ENCODE measurements at regions not wholly inside any gene's neighbourhood (a gene's known extent, or its start where the extent isn't known, plus 50 kb on each side); places are given as distances from the start of the nearest gene placed in this dataset.
"Not testable (repeated sequence)": the region's sequence is repeated elsewhere in the genome, so short reads cannot be mapped to it uniquely, and the experiment has no call there.

DNA sequence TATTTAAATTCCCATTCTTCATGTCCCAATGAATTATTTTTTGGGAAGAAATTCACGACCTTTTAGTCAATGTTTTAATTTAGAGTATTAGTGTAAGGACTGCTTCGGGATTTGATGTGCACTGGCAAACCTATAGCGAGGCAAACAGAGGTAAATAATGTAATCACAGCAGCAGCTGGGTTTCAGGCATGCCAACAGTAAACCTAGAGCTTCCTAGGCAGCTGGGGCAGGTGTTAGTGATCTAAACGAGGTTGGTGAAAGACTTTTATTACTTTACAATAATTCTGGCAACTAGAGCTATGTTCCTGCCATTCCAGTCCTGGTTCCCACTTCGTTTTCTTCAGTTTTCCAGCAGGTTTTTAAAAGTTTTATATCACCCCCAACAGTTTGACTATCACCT is 1036.4 kb upstream of the FOXG1 start:
- no peaks in the 10 kb centered on the region for H3K9me3 ChIP-seq
- H3K36me3 ChIP-seq: no peaks in the 10 kb centered on the region
- no peaks in the 10 kb centered on the region for H3K27me3 ChIP-seq
- intact Hi-C loops (cut with DNase I): no loop called here
- TF ChIP-seq, protein P1, sequence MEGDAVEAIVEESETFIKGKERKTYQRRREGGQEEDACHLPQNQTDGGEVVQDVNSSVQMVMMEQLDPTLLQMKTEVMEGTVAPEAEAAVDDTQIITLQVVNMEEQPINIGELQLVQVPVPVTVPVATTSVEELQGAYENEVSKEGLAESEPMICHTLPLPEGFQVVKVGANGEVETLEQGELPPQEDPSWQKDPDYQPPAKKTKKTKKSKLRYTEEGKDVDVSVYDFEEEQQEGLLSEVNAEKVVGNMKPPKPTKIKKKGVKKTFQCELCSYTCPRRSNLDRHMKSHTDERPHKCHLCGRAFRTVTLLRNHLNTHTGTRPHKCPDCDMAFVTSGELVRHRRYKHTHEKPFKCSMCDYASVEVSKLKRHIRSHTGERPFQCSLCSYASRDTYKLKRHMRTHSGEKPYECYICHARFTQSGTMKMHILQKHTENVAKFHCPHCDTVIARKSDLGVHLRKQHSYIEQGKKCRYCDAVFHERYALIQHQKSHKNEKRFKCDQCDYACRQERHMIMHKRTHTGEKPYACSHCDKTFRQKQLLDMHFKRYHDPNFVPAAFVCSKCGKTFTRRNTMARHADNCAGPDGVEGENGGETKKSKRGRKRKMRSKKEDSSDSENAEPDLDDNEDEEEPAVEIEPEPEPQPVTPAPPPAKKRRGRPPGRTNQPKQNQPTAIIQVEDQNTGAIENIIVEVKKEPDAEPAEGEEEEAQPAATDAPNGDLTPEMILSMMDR (IDR thresholded peaks at IDR 0.05): no peak
- ATAC-seq: no peak
- no peaks in the 10 kb centered on the region for H3K4me1 ChIP-seq
- H3K27ac ChIP-seq: no peak overlapping the region
- no peak for DNase-seq
- H3K4me3 ChIP-seq: no peak overlapping the region

DNA sequence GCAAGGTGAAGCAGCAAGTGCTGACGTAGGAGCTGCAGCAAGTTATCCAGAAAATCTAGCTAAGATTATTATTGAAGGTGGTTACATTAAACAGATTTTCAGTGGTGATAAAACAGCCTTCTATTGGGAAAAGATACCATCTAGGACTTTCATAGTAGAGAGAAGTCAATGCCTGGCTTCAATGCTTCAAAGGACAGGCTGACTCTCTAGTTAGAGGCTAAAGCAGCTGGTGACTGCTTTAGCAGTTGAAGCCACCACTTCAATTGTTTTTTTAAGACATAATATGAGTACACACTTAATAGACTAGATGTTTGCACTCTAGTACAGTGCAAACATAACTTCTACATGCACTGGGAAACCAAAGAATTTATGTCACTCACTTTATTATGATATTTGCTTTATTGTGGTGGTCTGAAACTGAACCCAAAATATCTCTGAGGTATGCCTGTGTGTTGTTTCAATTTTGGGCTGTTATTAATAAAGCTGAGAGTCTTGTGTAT is 1026.9 kb upstream of the FOXG1 start:
- Histone ChIP-seq H3K36me3 (no peaks in the 10 kb centered on the region), H3K27ac (no peak overlapping the region), H3K4me3 (no peak overlapping the region), H3K9me3 (no peaks in the 10 kb centered on the region), H3K27me3 (no peaks in the 10 kb centered on the region), H3K4me1 (no peaks in the 10 kb centered on the region)
- TF ChIP-seq, protein P1 (IDR thresholded peaks at IDR 0.05): no peak
- intact Hi-C loops (cut with DNase I): no loop called here
- DNase-seq: no peak
- peak; percentile 65 for ATAC-seq

DNA sequence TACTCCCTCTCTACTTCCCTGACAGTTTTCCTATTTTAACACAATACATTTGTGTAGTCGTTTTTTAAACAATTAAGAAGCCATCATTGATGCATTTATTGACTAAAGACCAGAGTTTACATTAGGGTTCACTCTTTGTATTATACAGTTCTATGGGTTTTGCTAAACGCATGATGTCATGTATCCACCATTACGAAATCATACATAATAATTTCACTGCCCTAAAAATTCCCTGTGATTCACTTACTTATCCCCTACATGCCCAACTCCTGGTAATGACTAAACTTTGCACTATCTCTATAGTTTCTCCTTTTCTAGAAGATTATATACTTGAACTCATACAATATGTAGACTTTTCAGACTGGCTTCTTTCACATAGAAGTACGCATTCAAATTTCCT is 1016.5 kb upstream of the FOXG1 start:
- H3K27me3 ChIP-seq: no peaks in the 10 kb centered on the region
- H3K9me3 ChIP-seq: no peaks in the 10 kb centered on the region
- no peak overlapping the region for H3K4me3 ChIP-seq
- no peak for DNase-seq
- intact Hi-C loops (cut with DNase I): no loop called here
- no peak overlapping the region for H3K27ac ChIP-seq
- no peaks in the 10 kb centered on the region for H3K4me1 ChIP-seq
- no peak for ATAC-seq
- no peaks in the 10 kb centered on the region for H3K36me3 ChIP-seq
- TF ChIP-seq, protein P1 (IDR thresholded peaks at IDR 0.05): no peak

DNA sequence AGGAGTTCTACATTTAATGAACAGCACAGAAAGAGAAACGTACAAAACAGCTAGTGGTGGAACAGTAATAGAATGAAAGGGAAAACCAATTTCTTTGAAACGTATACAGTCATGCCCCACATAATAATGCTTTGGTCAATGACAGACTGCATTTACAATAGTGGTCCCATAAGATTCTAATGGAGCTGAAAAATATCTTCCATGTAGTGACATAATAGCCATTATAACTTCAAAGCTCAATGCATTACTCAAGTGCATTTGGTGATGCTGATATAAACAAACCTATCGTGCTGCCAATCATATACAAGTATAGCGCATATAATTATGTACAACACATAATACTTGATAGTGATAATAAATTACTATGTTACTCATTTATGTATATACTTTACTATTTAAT is 1008.9 kb upstream of the FOXG1 start:
- DNase-seq; H3K4me1 ChIP-seq; H3K36me3 ChIP-seq; H3K27me3 ChIP-seq; intact Hi-C loops (cut with DNase I); ATAC-seq; H3K27ac ChIP-seq; H3K9me3 ChIP-seq; H3K4me3 ChIP-seq: not testable (repeated sequence)

DNA sequence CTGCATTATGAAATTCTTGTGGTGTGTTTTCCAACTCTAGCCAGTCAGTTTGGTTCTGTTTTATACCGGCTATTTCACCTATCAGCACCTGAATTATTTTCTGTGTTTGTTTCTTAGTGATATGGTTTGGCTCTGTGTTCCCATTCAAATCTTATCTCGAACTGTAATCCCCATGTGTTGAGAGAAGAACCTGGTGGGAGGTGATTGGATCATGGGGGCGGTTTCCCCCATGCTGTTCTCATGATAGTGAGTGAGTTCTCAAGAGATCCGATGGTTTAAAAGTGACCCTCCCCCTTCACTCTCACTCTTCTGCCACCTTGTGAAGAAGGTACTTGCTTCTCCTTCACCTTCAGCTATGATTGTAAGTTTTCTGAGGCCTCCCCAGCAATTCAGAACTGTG is 1006.2 kb upstream of the FOXG1 start:
- DNase-seq; H3K36me3 ChIP-seq; intact Hi-C loops (cut with DNase I); H3K27ac ChIP-seq; H3K4me1 ChIP-seq; ATAC-seq; H3K27me3 ChIP-seq; H3K9me3 ChIP-seq; H3K4me3 ChIP-seq: not testable (repeated sequence)

DNA sequence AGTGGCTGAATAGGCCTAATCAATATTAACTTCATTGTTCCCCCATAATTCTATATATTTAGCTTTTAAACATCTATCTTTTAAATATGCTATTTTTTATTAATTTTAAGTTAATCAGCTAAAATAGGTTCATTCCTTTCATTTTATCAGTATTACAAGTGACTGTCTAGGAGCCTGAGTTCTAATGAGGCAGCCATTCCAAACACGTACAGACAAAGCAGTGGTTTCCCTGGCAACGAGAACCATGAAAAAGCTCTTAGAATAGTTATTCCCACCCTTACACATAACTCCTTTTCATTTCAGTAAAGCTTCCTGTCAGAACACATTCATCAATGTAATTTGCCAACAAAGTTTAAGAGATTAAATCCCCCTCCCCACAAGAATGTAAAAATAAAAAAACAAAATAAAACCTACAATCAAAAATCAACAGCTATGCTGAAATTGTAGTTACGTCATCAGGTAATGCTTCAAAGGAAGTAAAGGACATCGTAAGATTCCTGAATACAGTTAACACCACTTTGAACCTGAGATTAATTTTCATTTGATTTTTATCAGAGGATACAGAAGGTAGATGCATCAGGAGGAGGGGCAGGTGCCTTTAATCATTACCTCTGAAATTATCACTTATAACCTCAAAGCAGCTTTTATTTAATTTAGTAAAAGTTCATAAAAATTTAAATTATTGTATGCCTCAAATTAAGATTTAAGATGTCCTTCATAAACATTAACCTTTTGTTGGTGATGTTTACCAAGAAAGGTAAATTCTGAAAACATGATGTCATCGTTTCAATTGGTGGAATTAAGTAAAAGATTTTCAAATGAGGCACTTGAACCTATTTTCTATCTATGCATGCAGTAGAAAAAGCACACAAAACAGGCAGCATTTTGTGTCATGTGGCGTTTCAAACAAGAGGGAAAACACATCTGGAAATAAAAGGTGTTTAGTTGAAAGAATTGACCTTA is 967.2 kb upstream of the FOXG1 start:
- H3K4me3 ChIP-seq; H3K36me3 ChIP-seq; ATAC-seq; H3K4me1 ChIP-seq; H3K9me3 ChIP-seq; intact Hi-C loops (cut with DNase I); H3K27ac ChIP-seq; DNase-seq; H3K27me3 ChIP-seq: not testable (repeated sequence)

DNA sequence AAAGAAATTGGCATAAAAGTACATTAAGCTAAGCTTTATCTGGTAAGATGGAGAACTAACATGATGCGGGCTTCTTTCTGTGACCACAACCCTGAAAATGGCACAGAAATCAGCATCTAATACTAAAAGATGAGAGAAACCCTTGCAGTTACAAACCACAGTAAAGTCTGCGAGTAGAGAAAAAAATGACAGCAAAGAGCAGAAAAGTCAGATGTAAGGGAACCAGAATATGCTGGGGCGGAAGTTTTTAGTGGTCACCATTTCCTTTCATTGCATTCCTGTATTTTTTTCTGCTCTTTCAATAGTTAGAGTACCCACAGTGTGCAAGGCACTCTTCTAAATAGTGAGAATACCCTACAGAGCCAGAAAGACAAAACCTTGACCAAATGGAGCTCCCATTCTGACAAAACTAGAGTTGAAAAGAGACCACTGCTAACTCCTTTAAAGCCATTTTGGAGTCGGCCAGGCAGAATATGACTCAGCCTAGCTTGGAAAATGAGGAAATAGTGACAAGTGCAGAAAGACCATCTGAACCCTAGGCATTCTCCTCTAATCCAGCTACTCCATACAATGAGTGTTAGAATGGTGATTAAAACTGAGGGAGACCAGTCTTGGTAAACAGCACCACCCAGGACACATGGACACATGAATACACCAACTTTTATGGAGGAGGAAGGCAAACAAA is 948.7 kb upstream of the FOXG1 start:
- ATAC-seq; DNase-seq; H3K4me1 ChIP-seq; intact Hi-C loops (cut with DNase I); H3K27ac ChIP-seq; H3K27me3 ChIP-seq; H3K9me3 ChIP-seq; H3K4me3 ChIP-seq; H3K36me3 ChIP-seq: not testable (repeated sequence)

DNA sequence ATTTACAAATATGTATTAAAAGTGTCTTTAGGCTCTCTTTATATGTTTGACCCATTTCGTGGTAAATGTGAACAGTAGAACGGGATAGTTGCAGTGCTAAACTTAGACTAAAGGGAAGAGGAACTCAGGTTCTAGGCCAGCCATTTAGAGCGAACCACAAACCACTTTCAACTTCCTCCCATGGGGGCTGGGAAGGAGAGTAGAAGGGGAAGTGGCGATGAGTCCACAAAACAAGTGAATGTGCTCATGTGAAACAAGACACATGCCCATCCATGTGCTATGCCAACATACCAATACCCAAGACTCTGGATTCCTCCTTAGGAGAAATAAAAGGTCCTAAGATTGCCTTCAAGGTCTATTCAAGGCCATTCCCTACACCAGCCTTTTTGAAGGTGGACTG is 940.4 kb upstream of the FOXG1 start:
- not testable (repeated sequence) for DNase-seq, H3K4me1 ChIP-seq, ATAC-seq, H3K9me3 ChIP-seq, H3K27ac ChIP-seq, H3K4me3 ChIP-seq, H3K27me3 ChIP-seq, H3K36me3 ChIP-seq
- intact Hi-C loops (cut with DNase I): loop anchor here (10.0 kb wide), 1 partner anchor 69 kb away; no protein-coding TSS in a partner anchor

DNA sequence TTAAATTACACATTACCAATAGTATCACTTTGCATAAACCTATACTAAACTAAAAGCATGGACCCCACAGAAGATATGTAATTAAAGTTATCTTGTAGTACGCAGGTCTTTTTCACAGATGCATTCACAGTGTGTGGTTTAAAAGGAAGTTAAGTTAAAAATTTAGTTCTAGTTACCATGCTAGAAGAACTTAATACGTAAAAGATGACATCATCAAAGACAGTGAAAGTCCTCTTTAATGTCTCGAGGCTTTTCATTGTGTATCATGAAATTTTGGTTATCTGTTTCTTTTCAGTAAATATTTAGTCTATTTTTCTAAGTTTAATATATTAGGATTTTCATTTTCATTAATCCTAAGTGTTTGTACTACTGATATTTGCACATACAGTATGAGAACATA is 934.6 kb upstream of the FOXG1 start:
- H3K36me3 ChIP-seq; H3K4me3 ChIP-seq; ATAC-seq; H3K27me3 ChIP-seq; H3K9me3 ChIP-seq; H3K4me1 ChIP-seq; intact Hi-C loops (cut with DNase I); H3K27ac ChIP-seq; DNase-seq: not testable (repeated sequence)

DNA sequence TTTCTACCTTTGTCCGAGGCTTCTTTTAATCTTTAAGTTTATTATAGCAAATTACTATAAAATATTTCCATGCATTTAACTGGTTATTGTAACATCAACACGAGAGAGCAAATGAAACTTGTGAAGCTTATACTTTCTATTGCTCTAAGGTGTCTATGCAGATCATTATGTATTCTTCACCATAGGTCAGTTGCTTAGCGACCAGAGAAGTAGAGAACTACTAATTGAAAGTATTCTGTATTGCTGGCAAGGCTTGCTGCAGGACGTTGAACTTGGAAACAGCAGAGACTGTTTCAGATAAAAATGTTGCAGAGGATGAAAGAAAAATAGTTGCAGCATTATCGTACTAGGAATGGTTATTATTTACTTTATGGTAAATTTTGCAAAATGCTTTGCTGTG is 933.6 kb upstream of the FOXG1 start:
- H3K9me3 ChIP-seq; H3K27ac ChIP-seq; H3K36me3 ChIP-seq; H3K27me3 ChIP-seq; ATAC-seq; intact Hi-C loops (cut with DNase I); H3K4me3 ChIP-seq; DNase-seq; H3K4me1 ChIP-seq: not testable (repeated sequence)
